Activated CD8-positive, alpha-beta memory T cell treated with anti-CD3 and anti-CD28 coated beads, Interleukin-2, amount 10 ng/mL, durations not matched to agents 7 days and 5 days (primary cell): ENCODE measurements at regions not wholly inside any gene's neighbourhood (a gene's known extent, or its start where the extent isn't known, plus 50 kb on each side); places are given as distances from the start of the nearest gene placed in this dataset.
"Not testable (repeated sequence)": the region's sequence is repeated elsewhere in the genome, so short reads cannot be mapped to it uniquely, and the experiment has no call there.

Experiments used
- ATAC-seq: fragments of 150-1000 bp; cut with Tn5 transposase; one replicate; pipeline ENCODE4 v1.10.0; 2021; ENCODE audit warnings: moderate library complexity
- CTCF ChIA-PET: fragments of 350-600 bp; sonication (Branson Sonifier 250); formaldehyde crosslinking; loops from one replicate; lab custom pipeline; 2021; ENCODE audit warnings: antibody characterized with exemption; lab: Charles Lee
- DNase-seq: peaks from one replicate; pipeline ENCODE4 v3.0.0-alpha.2; 2020
- H3K27ac Mint-ChIP-seq: one replicate; pipeline ENCODE4 v1.8.0; 2021; ENCODE audit warnings: mild to moderate bottlenecking, mixed read lengths
- H3K27me3 Mint-ChIP-seq: one replicate; pipeline ENCODE4 v1.8.0; 2021; ENCODE audit warnings: mixed read lengths
- H3K36me3 Mint-ChIP-seq: one replicate; pipeline ENCODE4 v1.8.0; 2021; ENCODE audit warnings: mild to moderate bottlenecking, mixed read lengths
- H3K4me1 Mint-ChIP-seq: one replicate; pipeline ENCODE4 v1.8.0; 2021; ENCODE audit warnings: mixed read lengths
- H3K4me3 Mint-ChIP-seq: one replicate; pipeline ENCODE4 v1.8.0; 2021; ENCODE audit warnings: mild to moderate bottlenecking, moderate library complexity, mixed read lengths
- H3K9me3 Mint-ChIP-seq: one replicate; pipeline ENCODE4 v1.8.0; 2022; ENCODE audit warnings: low read depth, mixed read lengths

GRCh38 chr5:57002959-57003485 lies 51.1 kb upstream of the MIER3 start:
- Mint-ChIP-seq H3K27ac (no peak overlapping the region), H3K4me1 (no peaks in the 10 kb centered on the region), H3K36me3 (peaks cover 2% of the 10 kb centered on the region), H3K4me3 (no peak overlapping the region), H3K27me3 (peaks cover 30% of the 10 kb centered on the region), H3K9me3 (no peaks in the 10 kb centered on the region)
- CTCF ChIA-PET: no interaction called here
- DNase-seq (no peak), ATAC-seq (no peak)

- not testable (repeated sequence) for DNase-seq, H3K9me3 Mint-ChIP-seq, H3K4me1 Mint-ChIP-seq, H3K27ac Mint-ChIP-seq, H3K4me3 Mint-ChIP-seq, ATAC-seq, H3K36me3 Mint-ChIP-seq
- H3K27me3 Mint-ChIP-seq: peaks cover 30% of the 10 kb centered on the region
- CTCF ChIA-PET: interaction anchor here (0.7 kb wide), 1 partner anchor 12 kb away, joined by 4 read pairs; no protein-coding TSS in a partner anchor
Observed at GRCh38 chr5:57003566-57003965, 51.6 kb upstream of the MIER3 start.

- Mint-ChIP-seq H3K4me1 (no peaks in the 10 kb centered on the region), H3K9me3 (no peaks in the 10 kb centered on the region), H3K27ac (no peak overlapping the region), H3K27me3 (peaks cover 23% of the 10 kb centered on the region), H3K4me3 (no peak overlapping the region), H3K36me3 (no peaks in the 10 kb centered on the region)
- no peak for DNase-seq
- no peak for ATAC-seq
- CTCF ChIA-PET: interaction anchor here (0.9 kb wide), 1 partner anchor 8 kb away, joined by 3 read pairs; no protein-coding TSS in a partner anchor
Observed at GRCh38 chr5:57004800-57005199, 52.9 kb upstream of the MIER3 start.

- CTCF ChIA-PET: no interaction called here
- ATAC-seq (no peak), DNase-seq (no peak)
- no peaks in the 10 kb centered on the region for H3K4me1 Mint-ChIP-seq
- no peaks in the 10 kb centered on the region for H3K9me3 Mint-ChIP-seq
- H3K27me3 Mint-ChIP-seq: peaks cover 6% of the 10 kb centered on the region
- H3K27ac Mint-ChIP-seq: no peak overlapping the region
- H3K36me3 Mint-ChIP-seq: no peaks in the 10 kb centered on the region
- H3K4me3 Mint-ChIP-seq: no peak overlapping the region
Observed at GRCh38 chr5:57007344-57007743, 55.4 kb upstream of the MIER3 start.

GRCh38 chr5:57009811-57010210 lies 57.9 kb upstream of the MIER3 start:
- ATAC-seq: no peak
- H3K4me1 Mint-ChIP-seq: no peaks in the 10 kb centered on the region
- H3K27ac Mint-ChIP-seq: no peak overlapping the region
- no peak for DNase-seq
- CTCF ChIA-PET: no interaction called here
- H3K27me3 Mint-ChIP-seq: peaks cover 3% of the 10 kb centered on the region
- no peaks in the 10 kb centered on the region for H3K36me3 Mint-ChIP-seq
- H3K9me3 Mint-ChIP-seq: no peaks in the 10 kb centered on the region
- no peak overlapping the region for H3K4me3 Mint-ChIP-seq

- H3K4me1 Mint-ChIP-seq: no peaks in the 10 kb centered on the region
- DNase-seq (no peak), ATAC-seq (no peak)
- CTCF ChIA-PET: no interaction called here
- peaks cover 3% of the 10 kb centered on the region for H3K27me3 Mint-ChIP-seq
- no peak overlapping the region for H3K27ac Mint-ChIP-seq
- no peaks in the 10 kb centered on the region for H3K9me3 Mint-ChIP-seq
- no peak overlapping the region for H3K4me3 Mint-ChIP-seq
- H3K36me3 Mint-ChIP-seq: no peaks in the 10 kb centered on the region
Observed at GRCh38 chr5:57010786-57011185, 58.9 kb upstream of the MIER3 start.

GRCh38 chr5:57012511-57012910 lies 60.6 kb upstream of the MIER3 start:
- H3K4me3 Mint-ChIP-seq: no peak overlapping the region
- no peaks in the 10 kb centered on the region for H3K36me3 Mint-ChIP-seq
- H3K27me3 Mint-ChIP-seq: peaks cover 3% of the 10 kb centered on the region
- CTCF ChIA-PET: no interaction called here
- DNase-seq (no peak), ATAC-seq (no peak)
- H3K4me1 Mint-ChIP-seq: no peaks in the 10 kb centered on the region
- no peak overlapping the region for H3K27ac Mint-ChIP-seq
- no peaks in the 10 kb centered on the region for H3K9me3 Mint-ChIP-seq

- ATAC-seq (no peak), DNase-seq (no peak)
- no peaks in the 10 kb centered on the region for H3K36me3 Mint-ChIP-seq
- H3K4me1 Mint-ChIP-seq: peaks cover 7% of the 10 kb centered on the region
- H3K4me3 Mint-ChIP-seq: no peak overlapping the region
- peaks cover 5% of the 10 kb centered on the region for H3K9me3 Mint-ChIP-seq
- no peaks in the 10 kb centered on the region for H3K27me3 Mint-ChIP-seq
- CTCF ChIA-PET: interaction anchor here (1.3 kb wide), 1 partner anchor 272 kb away, joined by 3 read pairs; no protein-coding TSS in a partner anchor
- no peak overlapping the region for H3K27ac Mint-ChIP-seq
Observed at GRCh38 chr5:57025961-57026360, 74.0 kb upstream of the MIER3 start.

GRCh38 chr5:57028161-57028560 lies 76.2 kb upstream of the MIER3 start:
- no peak for DNase-seq
- no peak overlapping the region for H3K27ac Mint-ChIP-seq
- peaks cover 7% of the 10 kb centered on the region for H3K27me3 Mint-ChIP-seq
- no peak overlapping the region for H3K4me3 Mint-ChIP-seq
- H3K36me3 Mint-ChIP-seq: peaks cover 2% of the 10 kb centered on the region
- no peak for ATAC-seq
- peaks cover 5% of the 10 kb centered on the region for H3K9me3 Mint-ChIP-seq
- H3K4me1 Mint-ChIP-seq: peaks cover 16% of the 10 kb centered on the region
- CTCF ChIA-PET: no interaction called here

GRCh38 chr5:57032151-57032551 lies 80.2 kb upstream of the MIER3 start:
- peaks cover 11% of the 10 kb centered on the region for H3K27me3 Mint-ChIP-seq
- peaks cover 2% of the 10 kb centered on the region for H3K36me3 Mint-ChIP-seq
- no peaks in the 10 kb centered on the region for H3K9me3 Mint-ChIP-seq
- CTCF ChIA-PET: no interaction called here
- ATAC-seq: no peak
- H3K4me3 Mint-ChIP-seq: no peak overlapping the region
- peaks cover 16% of the 10 kb centered on the region for H3K4me1 Mint-ChIP-seq
- no peak overlapping the region for H3K27ac Mint-ChIP-seq
- DNase-seq: no peak

GRCh38 chr5:57033103-57033502 lies 81.2 kb upstream of the MIER3 start:
- no peak for DNase-seq
- no peak overlapping the region for H3K27ac Mint-ChIP-seq
- no peak overlapping the region for H3K4me3 Mint-ChIP-seq
- CTCF ChIA-PET: no interaction called here
- H3K27me3 Mint-ChIP-seq: peaks cover 11% of the 10 kb centered on the region
- peaks cover 16% of the 10 kb centered on the region for H3K4me1 Mint-ChIP-seq
- ATAC-seq: no peak
- H3K9me3 Mint-ChIP-seq: no peaks in the 10 kb centered on the region
- H3K36me3 Mint-ChIP-seq: peaks cover 2% of the 10 kb centered on the region

GRCh38 chr5:57033503-57033902 lies 81.6 kb upstream of the MIER3 start:
- H3K9me3 Mint-ChIP-seq: no peaks in the 10 kb centered on the region
- CTCF ChIA-PET: no interaction called here

GRCh38 chr5:57034201-57034916 lies 82.4 kb upstream of the MIER3 start:
- Mint-ChIP-seq H3K27ac (no peak overlapping the region), H3K4me3 (no peak overlapping the region), H3K27me3 (peaks cover 13% of the 10 kb centered on the region), H3K36me3 (peaks cover 2% of the 10 kb centered on the region), H3K4me1 (peaks cover 16% of the 10 kb centered on the region), H3K9me3 (no peaks in the 10 kb centered on the region)
- ATAC-seq: no peak
- DNase-seq: no peak
- CTCF ChIA-PET: no interaction called here

More at GRCh38 chr5:57033503-57033902, 81.6 kb upstream of the MIER3 start:
- H3K27me3 Mint-ChIP-seq: peaks cover 13% of the 10 kb centered on the region
- peaks cover 16% of the 10 kb centered on the region for H3K4me1 Mint-ChIP-seq
- DNase-seq (no peak), ATAC-seq (no peak)
- peaks cover 2% of the 10 kb centered on the region for H3K36me3 Mint-ChIP-seq
- H3K27ac Mint-ChIP-seq: no peak overlapping the region
- no peak overlapping the region for H3K4me3 Mint-ChIP-seq

GRCh38 chr5:57035955-57036354 lies 84.0 kb upstream of the MIER3 start:
- H3K4me3 Mint-ChIP-seq: no peak overlapping the region
- peaks cover 2% of the 10 kb centered on the region for H3K36me3 Mint-ChIP-seq
- no peak for DNase-seq
- H3K27ac Mint-ChIP-seq: no peak overlapping the region
- no peak for ATAC-seq
- H3K9me3 Mint-ChIP-seq: no peaks in the 10 kb centered on the region
- peaks cover 13% of the 10 kb centered on the region for H3K27me3 Mint-ChIP-seq
- H3K4me1 Mint-ChIP-seq: peaks cover 9% of the 10 kb centered on the region
- CTCF ChIA-PET: no interaction called here
